ENCODE measurements at regions not wholly inside any gene's neighbourhood (a gene's known extent, or its start where the extent isn't known, plus 50 kb on each side); places are given as distances from the start of the nearest gene placed in this dataset.

GRCh38 chr2:8435608-8436007 lies 246.2 kb upstream of the ID2 start:
- no peak overlapping the region for H2AK5ac ChIP-seq (ENCODE audit: insufficient read length, low read length)
- H3T11ph ChIP-seq (ENCODE audit: low read length): no peak overlapping the region
- no peak overlapping the region for H2BK120ac ChIP-seq (ENCODE audit: low read depth, low read length, poor library complexity, severe bottlenecking)
- peaks cover 14 to 16% of the 10 kb centered on the region in 2 experiments for H3K4me1 Mint-ChIP-seq
- H3K56ac ChIP-seq (ENCODE audit: insufficient read length, low read depth, low read length): no peak overlapping the region
- H4K91ac ChIP-seq (ENCODE audit: insufficient read length, low read depth, low read length): no peak overlapping the region
- H3K36me3 Mint-ChIP-seq (ENCODE audit: insufficient read depth in 1 of 3, low read depth in 3 of 3): peaks cover 0 to 5% (median 4%) of the 10 kb centered on the region in 3 experiments; a peak in 4 of 7 replicates
- no peak overlapping the region for H3K14ac ChIP-seq (ENCODE audit: insufficient read depth, low read length)
- H3K27me3 Mint-ChIP-seq (ENCODE audit: low read depth): no peaks in the 10 kb centered on the region
- TF ChIP-seq CTCF (conservative IDR thresholded peaks at IDR 0.05): no peak
- no peaks in the 10 kb centered on the region for H3K23me2 ChIP-seq (ENCODE audit: insufficient read length, low read depth, low read length, poor library complexity, severe bottlenecking)
- no peaks in the 10 kb centered on the region for H3K79me2 ChIP-seq (ENCODE audit: insufficient read depth, low read length)
- H3K4me2 ChIP-seq (ENCODE audit: insufficient read depth, insufficient read length, low read length): no peak overlapping the region
- H3K23ac ChIP-seq (ENCODE audit: insufficient read length, low read depth, low read length): no peak overlapping the region
- no peak overlapping the region for H3K27ac ChIP-seq (ENCODE audit: insufficient read length, low read depth, low read length)
- H2AFZ ChIP-seq (ENCODE audit: low read length): no peak overlapping the region
- H3K79me1 ChIP-seq (ENCODE audit: insufficient read depth, low read depth, low read length, poor library complexity, severe bottlenecking): no peaks in the 10 kb centered on the region
- no peak overlapping the region for H3K4ac ChIP-seq (ENCODE audit: low read depth, low read length)
- H3K27ac Mint-ChIP-seq: no peak overlapping the region
- no peak overlapping the region for H3K4me3 Mint-ChIP-seq
- no peak overlapping the region for H4K8ac ChIP-seq (replicated peaks; ENCODE audit: insufficient read length, low read depth, low read length)
- H2BK20ac ChIP-seq (ENCODE audit: low read depth, low read length, poor library complexity, severe bottlenecking): no peak overlapping the region
- peaks cover 6 to 11% of the 10 kb centered on the region in 2 experiments; a peak in 4 of 5 replicates for H3K9me3 Mint-ChIP-seq
- H2BK12ac ChIP-seq (ENCODE audit: insufficient read length, low read depth, low read length): no peak overlapping the region
- no peak overlapping the region for H2BK15ac ChIP-seq (ENCODE audit: low read depth, low read length)
- no peaks in the 10 kb centered on the region for H3K27me3 ChIP-seq (ENCODE audit: insufficient read depth, low read length)
- H3K4me1 ChIP-seq (ENCODE audit: insufficient read depth, low read length): peaks cover 3% of the 10 kb centered on the region; the same call in 1 of the 2 replicates
- H4K5ac ChIP-seq (ENCODE audit: insufficient read length, low read depth, low read length): no peak overlapping the region
- DNase-seq: no peak
- no CpG with 5 or more reads among the region's 4 CpGs for WGBS (ENCODE audit: extremely low coverage, insufficient read length, low lambda C conversion rate)
- H2BK5ac ChIP-seq (ENCODE audit: insufficient read length, low read length): no peak overlapping the region
- H4K20me1 ChIP-seq (ENCODE audit: control insufficient read depth, insufficient read depth, insufficient read length): no peaks in the 10 kb centered on the region
- no peak overlapping the region for H3K18ac ChIP-seq (ENCODE audit: insufficient read length, low read depth, low read length)
- no peaks in the 10 kb centered on the region for H3K9me3 ChIP-seq (ENCODE audit: control insufficient read depth, low read depth, low read length)
- no peak overlapping the region for H3K9ac ChIP-seq (ENCODE audit: extremely low read depth, insufficient read length, low read length)

Data from H9 (cell line).